GM18505 (cell line): ENCODE measurements at regions not wholly inside any gene's neighbourhood (a gene's known extent, or its start where the extent isn't known, plus 50 kb on each side); places are given as distances from the start of the nearest gene placed in this dataset.
A peak's percentile ranks its signal among the peaks of the same experiment; 100 is the strongest.
"Not testable (repeated sequence)": the region's sequence is repeated elsewhere in the genome, so short reads cannot be mapped to it uniquely, and the experiment has no call there.

Experiments
- ATAC-seq: cut with Tn5 transposase; IDR thresholded peaks from one replicate; pipeline ENCODE4 v1.9.1; 2021; ENCODE audit not compliant: unreplicated experiment
- POLR2A ChIP-seq: IDR thresholded peaks from 4 replicates; pipeline ENCODE4 v1.6.1; 2011; ENCODE audit warnings: borderline replicate concordance; ENCODE audit not compliant: insufficient read depth, insufficient read length; ENCODE audit errors: extremely low read depth

DNA sequence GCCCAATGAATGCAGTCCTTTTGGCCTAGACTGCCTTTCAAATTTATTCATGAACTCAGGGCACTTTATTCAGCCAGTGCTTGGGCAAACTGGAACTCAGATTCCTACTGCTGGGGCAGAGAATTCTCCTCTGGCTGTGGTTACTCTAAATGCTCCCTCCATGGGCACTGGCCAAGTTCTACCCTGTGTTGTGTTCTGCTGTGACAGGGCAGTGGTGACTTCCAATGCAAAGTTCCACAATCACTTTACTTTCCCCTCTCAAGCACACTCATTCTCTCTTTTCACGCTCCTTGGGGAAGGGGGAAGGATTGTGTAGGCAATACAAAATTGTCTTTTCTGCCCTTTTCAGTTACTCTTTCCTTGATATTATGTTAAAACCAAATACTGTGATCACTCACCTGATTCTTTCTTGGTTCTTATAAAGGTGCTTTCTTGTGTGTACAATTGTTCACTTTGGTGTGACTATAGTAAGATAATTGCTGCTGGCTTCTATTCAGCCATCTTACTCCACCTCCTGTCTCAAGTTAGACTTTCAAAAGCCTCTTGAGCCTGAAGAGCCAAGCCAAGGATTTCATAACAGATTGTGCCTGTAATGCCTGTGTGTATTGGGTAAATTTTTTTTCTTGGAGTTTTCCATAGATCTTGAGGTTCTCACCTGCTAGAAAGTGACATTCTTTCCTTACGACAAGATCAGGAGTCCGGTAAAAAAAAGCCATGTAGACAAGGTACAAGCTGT is 1078.6 kb downstream of the FAM133A start:
- no peak for TF ChIP-seq POLR2A
- no peak for ATAC-seq

DNA sequence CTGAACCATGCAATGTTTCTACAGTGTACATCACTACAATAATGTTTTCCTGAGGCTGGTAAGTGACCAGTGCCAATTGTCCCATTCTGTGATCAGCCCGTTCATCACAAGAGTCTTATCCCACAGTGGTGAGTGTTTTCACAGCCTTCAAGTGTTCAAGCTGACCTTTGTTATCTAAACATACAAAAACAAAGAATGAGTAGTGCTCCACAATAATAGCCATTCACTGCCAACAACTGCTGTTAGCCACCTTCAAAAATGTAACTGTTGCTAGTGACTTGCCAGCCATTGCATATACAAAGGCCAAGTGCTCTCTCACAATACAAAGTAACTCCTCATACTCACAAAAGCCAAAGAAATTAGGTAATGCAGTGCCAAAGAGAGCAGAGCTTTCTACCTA is 1084.1 kb downstream of the FAM133A start:
- TF ChIP-seq POLR2A: no peak
- ATAC-seq: no peak

DNA sequence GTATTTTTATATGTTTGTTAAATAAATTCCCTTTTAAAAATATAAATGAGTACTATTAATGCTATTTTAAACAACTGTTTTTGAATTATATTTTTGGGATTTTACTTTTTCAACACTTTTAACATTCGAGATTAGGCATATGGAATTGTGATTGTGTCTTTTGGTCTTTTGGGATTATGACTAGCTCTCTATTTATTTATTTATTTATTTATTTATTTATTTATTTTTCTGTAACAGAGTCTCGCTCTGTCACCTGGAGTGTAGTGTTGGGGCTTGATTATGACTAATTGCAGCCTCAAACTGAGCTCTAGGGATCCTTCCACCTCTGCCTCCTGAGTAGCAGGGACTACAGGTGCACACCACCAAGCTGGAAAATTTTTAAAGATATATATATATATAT is 1101.6 kb downstream of the FAM133A start:
- TF ChIP-seq POLR2A: no peak
- no peak for ATAC-seq

DNA sequence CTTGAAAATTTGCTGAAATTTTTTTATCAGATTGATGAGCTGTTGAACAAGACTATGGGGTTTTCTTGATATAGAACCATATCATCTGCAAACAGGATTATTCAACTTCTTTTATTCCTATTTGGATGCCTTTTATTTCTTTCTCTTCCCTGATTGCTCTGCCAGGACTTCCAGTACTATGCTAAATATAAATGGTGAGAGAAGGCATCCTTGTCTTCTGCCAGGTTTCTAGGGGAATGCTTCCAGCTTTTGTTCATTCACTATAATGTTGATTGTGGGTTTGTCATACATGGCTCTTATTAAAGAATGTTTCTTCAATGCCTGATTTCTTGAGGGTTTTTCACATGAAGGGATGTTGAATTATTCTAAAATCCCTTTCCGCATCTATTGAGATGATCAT is 1139.5 kb downstream of the FAM133A start:
- TF ChIP-seq POLR2A: no peak
- no peak for ATAC-seq

DNA sequence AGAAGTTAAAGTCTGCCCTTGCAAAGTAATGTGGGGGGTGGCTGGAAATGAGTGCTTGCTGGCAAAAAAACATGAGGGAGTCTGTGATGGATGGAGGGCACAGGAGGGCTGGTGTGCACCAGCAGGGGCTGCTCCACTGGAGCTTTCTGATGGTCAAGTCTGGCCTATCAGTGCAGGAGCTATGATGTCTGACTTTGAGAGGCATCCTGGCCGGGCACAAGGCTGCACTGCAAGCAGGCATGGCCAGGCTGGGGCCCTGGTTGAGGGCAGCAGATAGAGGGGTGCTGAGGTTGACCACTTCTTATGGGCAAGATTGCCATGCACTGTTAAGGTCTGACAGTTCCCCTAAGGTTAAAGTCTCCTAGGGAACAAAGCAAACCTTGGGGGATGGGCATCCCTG is 1140.2 kb downstream of the FAM133A start:
- TF ChIP-seq POLR2A: no peak
- ATAC-seq: no peak

DNA sequence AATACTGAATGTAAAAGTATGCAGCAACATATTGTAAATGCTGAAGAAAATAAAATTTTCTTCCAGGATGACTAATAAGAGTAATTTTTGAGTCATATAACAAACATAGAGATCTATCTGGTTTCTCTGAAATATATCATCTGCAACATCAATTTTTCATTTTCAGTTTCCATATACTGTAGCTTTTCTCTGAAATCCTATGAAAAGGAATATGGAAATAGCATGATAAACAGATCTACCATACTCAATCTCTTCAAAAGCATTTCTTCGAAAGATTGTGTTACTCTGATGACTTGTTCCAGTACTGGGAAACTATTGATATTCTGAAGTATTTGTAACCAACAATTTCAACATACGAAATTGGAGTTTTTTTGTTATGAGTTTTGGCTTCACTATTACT is 1156.7 kb downstream of the FAM133A start:
- TF ChIP-seq POLR2A: no peak
- ATAC-seq: peak; percentile 79

DNA sequence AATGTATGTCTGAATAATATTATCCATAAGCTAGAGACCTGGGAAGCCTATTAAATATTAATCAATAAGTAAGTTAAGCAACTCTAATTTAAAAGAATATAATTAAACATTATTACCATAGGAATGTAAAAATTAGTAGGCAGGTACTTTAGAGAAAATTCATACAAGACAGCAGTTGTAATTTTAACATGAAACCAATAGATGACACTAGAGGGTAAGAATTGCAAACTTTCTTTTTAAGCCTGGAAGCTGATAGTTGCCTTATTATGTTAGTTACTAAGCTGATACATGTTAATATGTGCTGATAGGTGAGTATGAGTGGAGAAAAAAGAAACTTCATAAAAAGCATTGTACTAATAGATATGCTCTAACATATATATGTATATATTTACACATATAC is 1157.4 kb downstream of the FAM133A start:
- TF ChIP-seq POLR2A: no peak
- ATAC-seq: no peak

DNA sequence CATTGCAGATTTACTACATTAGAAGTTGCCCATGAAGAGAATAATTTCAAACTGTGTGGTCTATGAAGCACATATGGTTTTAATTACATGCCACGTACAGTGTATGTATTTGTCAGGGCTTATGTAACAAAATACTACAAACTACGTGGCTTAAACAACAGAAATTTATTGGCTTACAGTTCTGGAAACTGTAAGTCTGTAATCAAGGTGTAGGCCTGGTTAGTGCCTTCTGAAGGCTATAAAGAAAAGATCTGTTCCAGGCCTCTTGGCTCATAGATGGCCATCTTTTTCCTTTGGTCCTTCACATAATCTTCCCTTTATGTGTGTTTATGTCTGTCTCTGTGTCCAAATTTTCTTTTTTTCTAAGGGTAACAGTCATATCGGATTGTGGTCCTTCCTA is 1160.2 kb downstream of the FAM133A start:
- no peak for TF ChIP-seq POLR2A
- ATAC-seq: no peak

DNA sequence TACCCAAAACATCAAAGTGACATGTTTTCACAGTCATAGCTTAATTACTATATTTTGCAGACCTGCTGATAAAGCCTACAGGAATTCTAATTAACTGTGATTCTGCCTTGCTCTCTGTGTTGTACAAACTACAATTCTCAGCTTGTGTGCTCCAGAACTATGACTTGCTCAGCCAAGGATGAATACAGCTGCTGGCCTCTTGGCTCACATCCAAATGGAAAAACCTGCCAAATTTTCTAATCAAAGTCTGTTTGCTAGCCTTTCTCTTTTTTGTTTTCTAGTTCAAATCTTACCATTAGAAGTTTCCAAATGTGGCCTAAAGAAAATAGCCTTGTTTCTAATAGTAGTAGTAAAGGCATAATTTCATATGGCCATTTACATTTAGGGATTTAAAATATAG is 1176.8 kb downstream of the FAM133A start:
- no peak for TF ChIP-seq POLR2A
- ATAC-seq: no peak

DNA sequence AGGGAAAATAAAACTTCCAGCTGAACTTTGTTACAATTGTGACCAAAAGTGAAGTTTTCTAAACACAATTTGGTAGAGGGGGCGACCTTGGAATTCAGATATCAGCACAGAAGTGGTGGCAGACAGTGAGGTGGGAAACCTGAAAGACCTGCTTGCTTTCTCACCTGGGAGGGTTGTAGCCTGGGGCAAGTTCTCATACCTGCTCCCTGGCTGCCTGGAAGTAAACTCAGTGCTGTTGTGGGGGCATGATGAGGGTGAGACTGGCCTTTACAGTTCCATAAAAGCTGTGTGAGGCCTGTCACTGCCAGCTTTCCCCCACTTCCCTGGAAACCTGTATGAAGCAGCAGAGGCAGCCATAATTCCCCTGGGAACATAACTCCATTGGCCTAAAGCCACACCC is 1180.2 kb downstream of the FAM133A start:
- TF ChIP-seq POLR2A: no peak
- no peak for ATAC-seq

DNA sequence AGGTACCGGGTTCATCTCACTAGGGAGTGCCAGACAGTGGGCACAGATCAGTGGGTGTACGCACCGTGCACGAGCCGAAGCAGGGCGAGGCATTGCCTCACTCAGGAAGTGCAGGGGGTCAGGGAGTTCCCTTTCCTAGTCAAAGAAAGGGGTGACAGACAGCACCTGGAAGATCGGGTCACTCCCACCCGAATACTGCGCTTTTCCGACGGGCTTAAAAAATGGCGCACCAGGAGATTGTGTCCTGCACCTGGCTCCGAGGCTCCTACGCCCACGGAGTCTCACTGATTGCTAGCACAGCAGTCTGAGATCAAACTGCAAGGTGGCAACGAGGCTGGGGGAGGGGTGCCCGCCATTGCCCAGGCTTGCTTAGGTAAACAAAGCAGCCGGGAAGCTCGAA is 1188.5 kb downstream of the FAM133A start:
- ATAC-seq: not testable (repeated sequence)

DNA sequence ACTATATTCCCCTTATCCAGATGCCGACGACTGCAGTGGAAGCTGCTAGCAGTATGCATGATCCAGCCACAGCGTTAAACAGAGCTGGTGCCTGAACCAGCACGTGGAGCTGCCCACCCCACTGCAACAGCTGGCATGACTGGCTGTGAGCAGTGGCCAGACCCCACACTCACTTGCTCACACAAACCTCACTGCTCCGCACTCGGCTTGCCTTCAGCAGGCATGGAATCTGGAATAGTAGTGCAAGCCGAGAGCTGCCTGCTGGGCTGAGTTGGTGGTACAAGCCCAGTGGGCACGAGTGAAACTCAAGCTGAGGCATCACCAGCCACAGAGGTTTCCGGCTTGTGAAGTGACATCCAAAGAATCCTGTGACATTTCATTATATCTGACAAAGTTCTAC is 1197.6 kb downstream of the FAM133A start:
- TF ChIP-seq POLR2A: no peak
- ATAC-seq: no peak

DNA sequence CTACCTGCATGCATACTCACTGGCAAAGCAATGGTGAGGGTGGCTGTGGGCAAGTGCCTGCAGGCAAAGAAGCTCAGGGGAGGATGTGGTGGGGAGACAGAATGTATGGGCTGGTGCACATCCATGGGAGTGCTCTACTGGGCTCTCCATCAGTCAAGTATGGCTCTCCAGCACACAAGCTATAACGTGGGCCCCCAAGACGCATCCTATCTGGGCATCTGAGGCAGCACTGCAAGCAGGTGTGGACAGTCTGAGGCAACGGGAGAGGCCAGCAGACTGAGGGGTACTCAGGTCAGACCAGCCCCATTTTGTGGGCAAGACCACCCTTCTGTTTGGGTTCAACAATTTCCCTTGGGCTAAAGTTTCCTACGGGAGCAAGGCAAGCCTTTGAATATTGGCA is 1227.8 kb downstream of the FAM133A start:
- no peak for TF ChIP-seq POLR2A
- no peak for ATAC-seq

DNA sequence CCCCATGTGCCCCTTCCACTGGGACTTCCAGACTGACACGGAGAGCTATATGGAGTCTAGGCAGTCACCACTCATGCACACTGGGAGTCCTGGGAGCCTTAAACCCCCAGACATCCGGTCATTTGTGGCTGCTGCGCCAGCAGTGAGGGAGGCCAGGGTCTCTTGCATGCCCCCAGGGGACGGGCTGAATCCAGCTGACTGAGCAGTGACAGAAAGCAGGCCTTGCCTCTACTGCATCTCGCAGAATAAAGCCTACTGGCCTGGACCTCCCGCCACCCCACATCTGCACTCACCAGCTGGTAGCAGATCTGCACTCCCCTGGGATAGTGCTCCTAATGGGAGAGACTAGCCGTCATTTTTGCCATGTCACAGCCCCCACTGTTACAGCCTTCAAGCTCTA is 1234.2 kb downstream of the FAM133A start:
- TF ChIP-seq POLR2A: no peak

DNA sequence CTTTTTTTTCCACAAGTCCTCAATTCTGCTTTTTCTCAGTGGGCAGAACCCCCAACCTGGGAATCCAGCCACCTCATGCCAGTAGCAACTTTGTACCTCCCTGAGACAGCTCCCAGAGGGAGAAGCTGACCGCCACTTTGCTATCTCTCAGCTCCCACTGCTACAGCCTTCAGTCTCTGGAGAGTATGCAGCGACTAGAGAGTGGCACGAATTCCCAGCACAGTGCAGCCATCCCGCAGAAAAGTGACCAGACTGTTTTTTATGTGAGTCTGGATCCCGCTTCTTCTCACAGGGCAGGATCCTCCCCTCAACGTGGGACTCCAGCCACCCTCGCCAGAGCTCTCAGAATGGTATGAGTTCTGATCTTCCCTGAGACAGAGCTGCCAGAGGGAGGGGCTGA is 1234.6 kb downstream of the FAM133A start:
- no peak for ATAC-seq
- TF ChIP-seq POLR2A: no peak

More for the DNA sequence above, 1234.2 kb downstream of the FAM133A start:
- ATAC-seq: no peak
